ENCODE measurements at regions not wholly inside any gene's neighbourhood (a gene's known extent, or its start where the extent isn't known, plus 50 kb on each side); places are given as distances from the start of the nearest gene placed in this dataset.

DNA sequence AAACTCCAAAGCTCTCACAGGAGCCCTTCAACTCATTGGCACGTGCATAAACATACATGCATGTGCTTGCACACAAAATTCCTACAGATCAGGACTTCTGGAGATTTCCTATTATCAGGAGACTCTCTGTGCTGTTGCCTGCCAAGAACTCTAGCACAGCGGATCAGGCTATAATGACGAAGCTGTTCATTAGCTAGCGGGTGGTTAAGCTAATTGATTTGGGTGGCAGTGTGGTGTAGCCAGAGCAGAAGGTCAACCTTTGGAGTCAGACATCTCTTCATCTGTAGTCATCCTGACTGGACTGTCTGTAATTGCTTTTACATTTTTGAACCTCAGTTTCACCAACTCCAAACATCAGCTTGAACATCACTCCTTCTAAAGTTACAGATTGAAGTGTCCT is 69.0 kb downstream of the KIF2B start:
- TF ChIP-seq, protein P1, sequence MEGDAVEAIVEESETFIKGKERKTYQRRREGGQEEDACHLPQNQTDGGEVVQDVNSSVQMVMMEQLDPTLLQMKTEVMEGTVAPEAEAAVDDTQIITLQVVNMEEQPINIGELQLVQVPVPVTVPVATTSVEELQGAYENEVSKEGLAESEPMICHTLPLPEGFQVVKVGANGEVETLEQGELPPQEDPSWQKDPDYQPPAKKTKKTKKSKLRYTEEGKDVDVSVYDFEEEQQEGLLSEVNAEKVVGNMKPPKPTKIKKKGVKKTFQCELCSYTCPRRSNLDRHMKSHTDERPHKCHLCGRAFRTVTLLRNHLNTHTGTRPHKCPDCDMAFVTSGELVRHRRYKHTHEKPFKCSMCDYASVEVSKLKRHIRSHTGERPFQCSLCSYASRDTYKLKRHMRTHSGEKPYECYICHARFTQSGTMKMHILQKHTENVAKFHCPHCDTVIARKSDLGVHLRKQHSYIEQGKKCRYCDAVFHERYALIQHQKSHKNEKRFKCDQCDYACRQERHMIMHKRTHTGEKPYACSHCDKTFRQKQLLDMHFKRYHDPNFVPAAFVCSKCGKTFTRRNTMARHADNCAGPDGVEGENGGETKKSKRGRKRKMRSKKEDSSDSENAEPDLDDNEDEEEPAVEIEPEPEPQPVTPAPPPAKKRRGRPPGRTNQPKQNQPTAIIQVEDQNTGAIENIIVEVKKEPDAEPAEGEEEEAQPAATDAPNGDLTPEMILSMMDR (conservative IDR thresholded peaks at IDR 0.05; ENCODE audit: low read depth), result no peak
- DNase-seq (ENCODE audit: low spot score), result no peak
- H3K27ac ChIP-seq, result no peak overlapping the region
- POLR2A ChIA-PET (ENCODE audit: low non-redundant PET), result no interaction called here
- CTCF ChIA-PET, result no interaction called here

DNA sequence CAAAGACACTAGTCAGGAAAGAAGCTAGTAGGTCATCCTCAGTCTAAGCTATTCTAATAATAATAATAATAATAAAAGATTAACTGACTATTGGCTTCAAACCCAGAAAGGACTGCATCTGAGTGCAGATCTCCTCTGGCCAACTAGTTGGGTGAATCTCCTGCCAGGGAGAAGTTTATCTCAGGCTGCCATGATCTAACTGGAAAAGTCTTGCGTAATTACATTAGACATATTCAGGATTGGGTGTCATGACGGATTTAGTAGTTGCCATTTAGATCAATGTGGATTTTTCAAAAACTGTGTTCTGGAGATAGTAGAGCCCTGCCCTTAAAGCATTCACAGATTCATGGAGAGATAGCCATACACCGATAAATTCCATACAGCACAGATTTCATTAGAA is 69.5 kb downstream of the KIF2B start:
- TF ChIP-seq, protein P1 (conservative IDR thresholded peaks at IDR 0.05; ENCODE audit: low read depth), result no peak
- H3K27ac ChIP-seq, result no peak overlapping the region
- ChIA-PET CTCF (no interaction called here), POLR2A (ENCODE audit: low non-redundant PET) (no interaction called here)
- DNase-seq (ENCODE audit: low spot score), result no peak

DNA sequence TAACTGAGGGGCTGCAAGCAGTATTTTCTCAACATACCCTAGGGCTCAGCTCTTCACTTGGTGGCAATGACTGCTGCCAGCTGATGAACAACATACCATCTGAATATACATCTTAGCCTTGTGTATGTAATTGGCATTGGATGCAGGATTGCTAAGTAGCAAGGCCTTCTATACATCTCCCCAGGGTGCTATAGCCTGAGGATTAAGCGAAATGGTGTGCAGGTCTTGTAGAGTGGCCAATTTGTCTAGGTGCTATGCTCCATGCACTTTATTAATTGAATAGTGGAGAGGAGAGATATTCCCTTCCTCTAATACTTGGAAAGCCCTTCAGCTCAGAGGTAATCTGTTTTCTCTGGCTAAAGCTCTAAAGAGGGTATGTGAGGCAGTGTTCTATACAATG is 71.9 kb downstream of the KIF2B start:
- DNase-seq (ENCODE audit: low spot score), result no peak
- no peak overlapping the region for H3K27ac ChIP-seq
- TF ChIP-seq, protein P1 (conservative IDR thresholded peaks at IDR 0.05; ENCODE audit: low read depth), result no peak
- CTCF ChIA-PET, result no interaction called here
- POLR2A ChIA-PET (ENCODE audit: low non-redundant PET), result no interaction called here

DNA sequence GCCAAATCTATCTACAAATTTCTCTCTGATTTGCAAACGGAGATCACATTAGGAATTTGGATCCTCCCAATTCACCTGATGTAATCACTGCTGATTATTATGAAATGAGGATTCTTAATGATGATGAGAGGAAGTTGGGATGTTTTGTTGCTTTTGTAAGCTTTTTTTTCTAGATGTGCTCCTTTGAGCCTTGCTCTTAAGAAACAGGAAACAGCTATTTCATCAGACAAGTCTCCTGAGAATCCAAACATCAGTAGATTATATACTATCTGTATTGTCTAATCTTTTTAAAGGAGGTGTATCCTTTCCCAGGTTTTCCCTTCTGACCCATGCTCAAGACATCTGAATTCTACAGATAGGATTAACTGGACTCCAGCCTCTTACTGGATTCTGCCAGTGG is 73.3 kb downstream of the KIF2B start:
- POLR2A ChIA-PET (ENCODE audit: low non-redundant PET), result no interaction called here
- CTCF ChIA-PET, result no interaction called here
- no peak overlapping the region for H3K27ac ChIP-seq
- DNase-seq (ENCODE audit: low spot score), result no peak
- TF ChIP-seq, protein P1 (conservative IDR thresholded peaks at IDR 0.05; ENCODE audit: low read depth), result no peak

DNA sequence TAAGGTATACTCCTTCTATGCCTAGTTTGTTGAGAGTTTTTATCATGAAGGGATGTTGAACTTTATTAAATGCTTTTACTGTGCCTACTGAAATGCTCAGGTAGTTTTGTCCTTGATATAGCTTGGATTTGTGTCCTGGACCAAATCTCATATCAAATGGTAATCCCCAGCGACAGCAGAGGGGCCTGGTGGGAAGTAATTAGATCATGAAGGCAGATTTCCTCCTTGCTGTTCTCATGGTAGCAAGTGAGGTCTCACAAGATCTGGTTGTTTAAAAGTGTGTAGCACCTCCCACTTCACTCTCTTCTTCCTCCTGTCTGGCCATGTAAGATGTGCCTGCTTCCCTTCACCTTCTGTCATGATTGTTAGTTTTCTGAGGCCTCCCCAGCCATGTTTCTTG is 78.2 kb downstream of the KIF2B start:
- CTCF ChIA-PET, result no interaction called here
- DNase-seq (ENCODE audit: low spot score), result no peak
- H3K27ac ChIP-seq, result no peak overlapping the region
- TF ChIP-seq, protein P1 (conservative IDR thresholded peaks at IDR 0.05; ENCODE audit: low read depth), result no peak
- POLR2A ChIA-PET (ENCODE audit: low non-redundant PET), result no interaction called here

DNA sequence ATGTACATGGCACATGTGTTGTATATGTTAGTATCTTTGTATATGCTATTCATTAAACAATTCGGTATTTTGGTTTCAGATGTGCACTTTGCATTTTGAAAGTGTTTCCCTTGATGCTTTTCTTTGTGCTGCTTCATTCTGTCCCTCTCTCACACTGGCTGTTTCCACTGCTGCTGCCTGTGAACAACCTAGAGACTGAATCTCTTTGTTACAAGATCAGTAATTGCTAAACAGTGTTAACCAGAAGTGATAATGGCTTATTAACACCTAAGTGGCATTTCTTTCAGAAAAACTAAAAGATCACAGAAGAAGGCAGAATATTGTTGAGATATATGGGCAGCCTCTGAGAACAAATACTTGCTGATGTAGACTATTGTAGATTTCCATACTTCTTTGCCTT is 84.7 kb downstream of the KIF2B start:
- no peak overlapping the region for H3K27ac ChIP-seq
- ChIA-PET POLR2A (ENCODE audit: low non-redundant PET) (no interaction called here), CTCF (no interaction called here)
- no peak for DNase-seq (ENCODE audit: low spot score)
- TF ChIP-seq, protein P1 (conservative IDR thresholded peaks at IDR 0.05; ENCODE audit: low read depth), result no peak

DNA sequence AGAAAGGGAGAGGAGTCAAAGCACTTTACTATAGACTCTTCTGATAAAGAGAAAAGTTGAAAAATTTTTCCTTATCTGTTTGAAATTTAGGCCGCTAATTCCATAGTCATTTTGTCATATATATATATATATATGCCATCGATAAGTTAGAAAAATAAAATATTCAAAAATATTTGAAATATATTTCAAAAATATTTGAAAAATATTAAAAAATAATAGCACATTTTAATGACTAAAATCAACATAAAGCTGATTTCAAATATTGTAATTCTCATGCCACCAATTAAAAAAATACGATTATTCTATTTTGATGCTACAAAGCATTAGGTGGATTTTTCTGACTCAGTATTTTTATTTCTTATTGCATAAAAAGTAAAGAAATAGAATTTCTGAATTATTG is 87.1 kb downstream of the KIF2B start:
- CTCF ChIA-PET, result interaction anchor here (0.6 kb wide), 1 partner anchor 240 kb away, joined by 3 read pairs; no protein-coding TSS in a partner anchor

More for the DNA sequence above, 87.1 kb downstream of the KIF2B start:
- H3K27ac ChIP-seq, result no peak overlapping the region
- TF ChIP-seq, protein P1 (conservative IDR thresholded peaks at IDR 0.05; ENCODE audit: low read depth), result no peak
- DNase-seq (ENCODE audit: low spot score), result no peak
- POLR2A ChIA-PET (ENCODE audit: low non-redundant PET), result no interaction called here
